DND-41 (cell line): ENCODE measurements at regions not wholly inside any gene's neighbourhood (a gene's known extent, or its start where the extent isn't known, plus 50 kb on each side); places are given as distances from the start of the nearest gene placed in this dataset.
A peak's percentile ranks its signal among the peaks of the same experiment; 100 is the strongest.

Experiments
- ATAC-seq: fragments of 200-7000 bp; cut with Tn5 transposase; 3 replicates; pipeline ENCODE4 v1.9.1; 2021; ENCODE audit warnings: low read depth; ENCODE audit not compliant: insufficient read depth
- DNase-seq: peaks from one replicate; pipeline ENCODE4 v3.0.0-alpha.2; 2020
- H2AFZ ChIP-seq: 2 replicates; pipeline ENCODE4 v1.6.0; 2012; ENCODE audit warnings: low read depth, low read length
- H3K27ac ChIP-seq: 2 replicates; pipeline ENCODE4 v1.5.1; 2012; ENCODE audit warnings: low read length, inconsistent platforms
- H3K27me3 ChIP-seq: fragments of 200-600 bp; sonication (generic); 2 replicates; pipeline ENCODE4 v1.6.0; 2012; ENCODE audit warnings: low read length, mild to moderate bottlenecking, inconsistent platforms; ENCODE audit not compliant: insufficient read depth, poor library complexity
- H3K36me3 ChIP-seq: 2 replicates; pipeline ENCODE4 v1.5.1; 2012; ENCODE audit warnings: low read length, inconsistent platforms; ENCODE audit not compliant: insufficient read depth
- H3K4me1 ChIP-seq: 2 replicates; pipeline ENCODE4 v1.5.1; 2012; ENCODE audit warnings: mild to moderate bottlenecking, low read length; ENCODE audit not compliant: insufficient read depth
- H3K4me2 ChIP-seq: 2 replicates; pipeline ENCODE4 v1.6.0; 2012; ENCODE audit warnings: mild to moderate bottlenecking, moderate library complexity, low read length, inconsistent platforms; ENCODE audit not compliant: insufficient read depth
- H3K4me3 ChIP-seq, 2 experiments: fragments of 200-600 bp in 1 of 2; shearing (Covaris generic) in 1 of 2; 2 replicates each; pipeline ENCODE4 v1.5.1; 2012 to 2016; ENCODE audit warnings: inconsistent platforms in 2 of 2, low read length in 2 of 2, mild to moderate bottlenecking in 2 of 2, low read depth in 1 of 2, moderate library complexity in 1 of 2
- H3K79me2 ChIP-seq: 2 replicates; pipeline ENCODE4 v1.6.0; 2012; ENCODE audit warnings: low read length, inconsistent platforms; ENCODE audit not compliant: insufficient read depth
- H3K9ac ChIP-seq: 2 replicates; pipeline ENCODE4 v1.6.0; 2012; ENCODE audit warnings: low read depth, mild to moderate bottlenecking, inconsistent platforms, low read length, moderate library complexity
- H3K9me3 ChIP-seq: 2 replicates; pipeline ENCODE4 v1.5.1; 2012; ENCODE audit warnings: low read length, moderate library complexity, mild to moderate bottlenecking, inconsistent platforms; ENCODE audit not compliant: insufficient read depth, severe bottlenecking
- H4K20me1 ChIP-seq: 2 replicates; pipeline ENCODE4 v1.6.0; 2012; ENCODE audit warnings: low read length; ENCODE audit not compliant: insufficient read depth
- EZH2 ChIP-seq: IDR thresholded peaks from 3 replicates; pipeline ENCODE4 v1.6.1; 2012; ENCODE audit warnings: borderline replicate concordance, low read depth, mild to moderate bottlenecking, moderate library complexity, low read length, inconsistent platforms; ENCODE audit not compliant: severe bottlenecking
- TF ChIP-seq, protein P1 (sequence below): IDR thresholded peaks from 2 replicates; pipeline ENCODE4 v1.5.1; 2012; ENCODE audit warnings: borderline replicate concordance, low read length, moderate library complexity, mild to moderate bottlenecking; ENCODE audit not compliant: poor library complexity, severe bottlenecking; ENCODE audit errors: extremely low read depth

DNA sequence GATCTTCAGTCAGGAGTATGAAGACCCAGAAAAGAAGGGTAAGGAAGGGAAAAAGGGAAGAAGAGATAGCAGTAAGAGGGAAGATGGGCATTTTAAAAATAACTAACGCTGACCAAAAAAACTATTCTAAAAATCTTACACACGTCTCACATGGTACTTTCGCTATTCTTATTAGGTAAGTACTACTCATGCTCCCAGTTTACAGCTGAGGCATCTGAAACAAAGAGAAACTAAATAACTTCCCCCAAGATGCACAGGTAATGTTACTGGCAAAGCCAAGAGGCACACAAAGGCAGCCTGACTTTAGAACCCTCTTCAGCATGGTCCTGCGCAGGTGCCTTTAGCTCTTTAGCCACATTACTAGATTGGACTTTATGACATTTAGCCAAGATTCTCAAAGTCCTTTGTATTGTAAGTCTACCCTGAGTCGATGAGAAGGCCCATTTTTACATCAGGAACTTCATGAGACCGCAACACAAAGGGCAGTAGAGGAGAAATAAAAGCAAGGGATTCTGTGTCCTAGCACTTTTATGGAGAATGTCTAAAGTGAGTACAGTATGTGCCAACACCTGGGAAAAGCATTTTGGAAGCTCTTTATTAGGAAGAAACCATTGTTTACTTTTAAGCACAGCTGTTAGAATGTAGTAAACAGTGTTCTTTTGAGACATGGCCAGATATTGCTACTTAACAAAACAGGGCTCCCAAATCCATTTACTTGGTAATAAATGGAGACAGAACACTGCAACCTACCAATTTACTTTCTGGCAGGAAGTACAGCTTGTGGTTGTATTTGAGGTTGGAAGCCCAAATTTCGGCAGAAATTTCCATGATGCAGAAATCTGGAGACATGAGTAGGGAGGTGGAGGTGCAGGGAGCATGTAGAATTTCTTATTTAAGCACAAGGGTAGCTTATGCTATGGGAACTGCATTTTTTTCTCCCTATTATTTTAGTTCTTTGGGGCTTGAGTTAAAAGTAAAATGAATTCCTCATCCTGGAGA lies 250.7 kb downstream of the KCTD12 start:
- no peak overlapping the region for H3K9ac ChIP-seq
- no peak for ATAC-seq

DNA sequence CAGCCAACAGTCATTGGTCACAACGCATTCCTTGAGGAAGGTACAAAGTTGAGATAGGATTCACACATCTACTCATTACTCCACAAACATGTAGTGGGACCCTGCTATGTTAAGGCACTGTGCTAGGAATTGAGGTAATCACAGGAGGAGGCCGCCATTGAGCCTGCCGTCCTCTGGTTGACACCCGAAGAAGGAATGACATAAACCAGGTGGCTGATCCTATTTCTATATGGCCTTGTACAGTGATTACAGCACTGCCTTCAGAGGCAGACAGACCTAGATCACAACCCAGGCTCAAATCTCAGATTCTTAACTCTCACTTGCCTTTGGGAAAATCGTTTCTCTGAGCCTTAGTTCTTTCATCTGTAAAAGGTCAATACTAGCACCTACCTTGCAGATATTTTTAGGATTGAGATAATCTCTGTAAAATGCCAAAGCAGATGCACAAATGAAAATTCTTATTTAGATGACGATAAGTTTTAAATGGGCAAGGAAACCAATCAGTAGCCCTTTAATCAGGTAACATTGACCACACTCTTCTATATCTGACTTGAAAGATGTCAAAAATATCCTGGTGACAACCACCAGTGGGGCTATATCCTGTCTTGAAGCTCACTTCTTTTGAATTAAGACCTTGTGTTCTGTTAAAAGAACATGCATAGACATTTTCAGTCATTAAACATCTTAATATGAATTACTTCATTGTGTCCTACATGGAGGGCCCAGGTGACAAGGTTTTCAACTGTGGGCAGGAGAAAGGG lies 251.6 kb downstream of the KCTD12 start:
- no peak overlapping the region for H3K27ac ChIP-seq
- ATAC-seq (no peak), DNase-seq (no peak)
- H2AFZ ChIP-seq: no peak overlapping the region
- no peaks in the 10 kb centered on the region for H3K9me3 ChIP-seq
- H3K9ac ChIP-seq: no peak overlapping the region
- no peak overlapping the region for H3K4me2 ChIP-seq
- TF ChIP-seq, protein P1, sequence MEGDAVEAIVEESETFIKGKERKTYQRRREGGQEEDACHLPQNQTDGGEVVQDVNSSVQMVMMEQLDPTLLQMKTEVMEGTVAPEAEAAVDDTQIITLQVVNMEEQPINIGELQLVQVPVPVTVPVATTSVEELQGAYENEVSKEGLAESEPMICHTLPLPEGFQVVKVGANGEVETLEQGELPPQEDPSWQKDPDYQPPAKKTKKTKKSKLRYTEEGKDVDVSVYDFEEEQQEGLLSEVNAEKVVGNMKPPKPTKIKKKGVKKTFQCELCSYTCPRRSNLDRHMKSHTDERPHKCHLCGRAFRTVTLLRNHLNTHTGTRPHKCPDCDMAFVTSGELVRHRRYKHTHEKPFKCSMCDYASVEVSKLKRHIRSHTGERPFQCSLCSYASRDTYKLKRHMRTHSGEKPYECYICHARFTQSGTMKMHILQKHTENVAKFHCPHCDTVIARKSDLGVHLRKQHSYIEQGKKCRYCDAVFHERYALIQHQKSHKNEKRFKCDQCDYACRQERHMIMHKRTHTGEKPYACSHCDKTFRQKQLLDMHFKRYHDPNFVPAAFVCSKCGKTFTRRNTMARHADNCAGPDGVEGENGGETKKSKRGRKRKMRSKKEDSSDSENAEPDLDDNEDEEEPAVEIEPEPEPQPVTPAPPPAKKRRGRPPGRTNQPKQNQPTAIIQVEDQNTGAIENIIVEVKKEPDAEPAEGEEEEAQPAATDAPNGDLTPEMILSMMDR: no peak
- TF ChIP-seq EZH2: no peak
- H4K20me1 ChIP-seq: no peaks in the 10 kb centered on the region
- no peaks in the 10 kb centered on the region for H3K36me3 ChIP-seq
- H3K27me3 ChIP-seq: no peaks in the 10 kb centered on the region
- H3K4me1 ChIP-seq: no peaks in the 10 kb centered on the region
- H3K79me2 ChIP-seq: no peaks in the 10 kb centered on the region
- no peak overlapping the region for H3K4me3 ChIP-seq

More for the DNA sequence above, 250.7 kb downstream of the KCTD12 start:
- no peaks in the 10 kb centered on the region for H3K36me3 ChIP-seq
- no peak overlapping the region for H2AFZ ChIP-seq
- H3K9me3 ChIP-seq: no peaks in the 10 kb centered on the region
- no peaks in the 10 kb centered on the region for H3K4me1 ChIP-seq
- no peaks in the 10 kb centered on the region for H3K27me3 ChIP-seq
- H4K20me1 ChIP-seq: no peaks in the 10 kb centered on the region
- TF ChIP-seq, protein P1: no peak
- no peak for TF ChIP-seq EZH2
- H3K27ac ChIP-seq: no peak overlapping the region
- H3K4me2 ChIP-seq: no peak overlapping the region
- H3K79me2 ChIP-seq: no peaks in the 10 kb centered on the region
- no peak overlapping the region for H3K4me3 ChIP-seq
- DNase-seq: no peak

DNA sequence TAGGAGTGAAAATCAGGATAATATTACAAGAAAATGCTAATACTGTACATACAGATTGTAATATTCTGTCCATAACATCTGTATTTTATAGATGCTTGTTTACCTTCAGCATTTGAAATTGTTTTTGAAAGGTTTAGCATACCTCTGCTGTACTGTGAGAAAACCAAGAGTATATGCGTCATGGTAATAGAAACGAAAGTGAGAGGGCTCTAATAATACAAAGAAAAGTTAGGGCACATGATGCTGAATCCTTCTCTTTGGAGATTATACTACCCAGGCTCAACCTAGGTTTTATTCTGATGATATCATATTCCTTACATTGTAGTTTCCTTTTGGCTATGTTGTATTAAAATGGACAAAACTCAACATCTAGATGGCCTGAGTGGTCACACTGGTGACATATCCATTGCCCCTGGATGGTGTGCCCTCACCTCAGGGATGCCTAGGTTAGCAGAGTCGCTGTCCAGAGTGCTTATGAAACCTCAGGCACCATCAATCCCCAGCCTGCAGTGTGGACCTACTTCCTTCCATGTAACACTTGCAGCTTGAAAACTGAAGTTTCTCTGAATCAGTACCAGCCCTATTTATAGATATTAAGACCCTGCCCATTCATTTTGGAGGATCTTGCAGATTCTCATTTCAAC lies 253.7 kb downstream of the KCTD12 start:
- H3K27me3 ChIP-seq: no peaks in the 10 kb centered on the region
- no peak for DNase-seq

More for the DNA sequence above, 253.7 kb downstream of the KCTD12 start:
- no peaks in the 10 kb centered on the region for H4K20me1 ChIP-seq
- H3K9me3 ChIP-seq: no peaks in the 10 kb centered on the region
- no peaks in the 10 kb centered on the region for H3K4me1 ChIP-seq
- no peak overlapping the region for H3K9ac ChIP-seq
- H3K4me2 ChIP-seq: no peak overlapping the region
- H3K27ac ChIP-seq: no peak overlapping the region
- H3K4me3 ChIP-seq: no peak overlapping the region
- no peak overlapping the region for H2AFZ ChIP-seq
- TF ChIP-seq, protein P1: no peak
- no peak for TF ChIP-seq EZH2
- peak; percentile 70; the same call in 2 of the 3 replicates for ATAC-seq
- H3K79me2 ChIP-seq: no peaks in the 10 kb centered on the region
- H3K36me3 ChIP-seq: no peaks in the 10 kb centered on the region
